SHP77 (cell line): ENCODE measurements at regions not wholly inside any gene's neighbourhood (a gene's known extent, or its start where the extent isn't known, plus 50 kb on each side); places are given as distances from the start of the nearest gene placed in this dataset.

ENCODE experiments used
- DNase-seq, 2 experiments: peaks; one replicate each; lab custom pipeline; 2025; lab: John Stamatoyannopoulos, UW

GRCh38 chr2:200212862-200213425, 93.5 kb upstream of the SPATS2L start:
- no peak for DNase-seq

GRCh38 chr2:200216310-200216709, 90.2 kb upstream of the SPATS2L start:
- no peak for DNase-seq

- DNase-seq: no peak
These were observed 89.2 kb upstream of the SPATS2L start for GRCh38 chr2:200217320-200217719.

- DNase-seq: no peak
These were observed 87.8 kb upstream of the SPATS2L start for GRCh38 chr2:200218645-200219044.

GRCh38 chr2:200219309-200220113, 87.0 kb upstream of the SPATS2L start:
- DNase-seq: peak in 1 of 2 experiments; percentile 17

- no peak for DNase-seq
These were observed 86.2 kb upstream of the SPATS2L start for GRCh38 chr2:200220251-200220650.

GRCh38 chr2:200221055-200221955, 85.2 kb upstream of the SPATS2L start:
- DNase-seq: no peak

- no peak for DNase-seq
These were observed 83.7 kb upstream of the SPATS2L start for GRCh38 chr2:200222791-200223190.

GRCh38 chr2:200223205-200223784, 83.2 kb upstream of the SPATS2L start:
- no peak for DNase-seq

GRCh38 chr2:200225951-200226350, 80.5 kb upstream of the SPATS2L start:
- DNase-seq: no peak

GRCh38 chr2:200226451-200227426, 79.8 kb upstream of the SPATS2L start:
- no peak for DNase-seq

- DNase-seq: no peak
These were observed 75.8 kb upstream of the SPATS2L start for GRCh38 chr2:200230716-200231115.

GRCh38 chr2:200235533-200235932, 71.0 kb upstream of the SPATS2L start:
- no peak for DNase-seq

GRCh38 chr2:200239216-200239615, 67.3 kb upstream of the SPATS2L start:
- DNase-seq: no peak

GRCh38 chr2:200242570-200242969, 63.9 kb upstream of the SPATS2L start:
- no peak for DNase-seq

GRCh38 chr2:200243441-200243840, 63.1 kb upstream of the SPATS2L start:
- no peak for DNase-seq

- no peak for DNase-seq
These were observed 62.4 kb upstream of the SPATS2L start for GRCh38 chr2:200244111-200244510.

- DNase-seq: no peak
These were observed 59.0 kb upstream of the SPATS2L start for GRCh38 chr2:200247494-200247893.

GRCh38 chr2:200252265-200253067, 54.0 kb upstream of the SPATS2L start:
- DNase-seq: no peak

GRCh38 chr2:200253639-200254038, 52.9 kb upstream of the SPATS2L start:
- DNase-seq: no peak
